ENCODE measurements at regions not wholly inside any gene's neighbourhood (a gene's known extent, or its start where the extent isn't known, plus 50 kb on each side); places are given as distances from the start of the nearest gene placed in this dataset.

- no peak for DNase-seq
- Histone ChIP-seq H3K27me3 (no peaks in the 10 kb centered on the region), H3K4me1 (no peaks in the 10 kb centered on the region), H3K27ac (no peak overlapping the region), H3K9me3 (no peaks in the 10 kb centered on the region), H3K36me3 (no peaks in the 10 kb centered on the region), H3K4me3 (no peak overlapping the region)
- intact Hi-C loops (cut with DNase I; ENCODE audit: low total_unique reads) (no loop called here), in situ Hi-C loops (cut with MboI; ENCODE audit: low pct_ligation_motif_present in 1 of 4, low pct_unique_long_range_greater_than_20kb in 1 of 4, low sequenced_read_pairs in 3 of 4) (no loop called here)
- TF ChIP-seq EP300 (IDR thresholded peaks at IDR 0.05; ENCODE audit: low read depth) = no peak
- no peak for TF ChIP-seq POLR2AphosphoS5 (IDR thresholded peaks at IDR 0.05)
- no peak for TF ChIP-seq POLR2A (IDR thresholded peaks at IDR 0.05)
- no peak for TF ChIP-seq CTCF (IDR thresholded peaks at IDR 0.05)
These were observed 151.5 kb upstream of the ATXN1 start for GRCh38 chr6:16912756-16913155.

DNA sequence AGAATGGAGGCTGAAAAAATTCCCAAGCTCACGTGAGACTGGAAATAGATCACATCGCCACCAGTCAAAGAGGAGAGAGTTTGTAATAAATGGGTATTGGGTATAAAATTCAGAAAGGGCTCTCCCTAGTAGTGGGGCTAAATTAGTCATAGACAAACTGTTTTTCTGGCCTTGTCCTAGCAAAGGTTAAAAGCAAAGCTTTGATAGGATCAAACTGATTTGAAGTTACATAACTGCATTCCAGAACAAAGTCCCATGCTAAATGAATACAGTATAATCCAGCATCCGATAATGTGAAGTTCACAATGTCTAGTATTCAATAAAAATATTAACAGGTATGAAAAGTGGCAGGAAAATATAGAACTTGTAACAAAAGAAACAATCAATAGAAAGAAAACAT lies 149.8 kb upstream of the ATXN1 start:
- WGBS, 2 donors (ENCODE audit: low coverage in 1 of 2) = 76 to 86% methylated on average over 3 of the region's 3 CpGs

DNA sequence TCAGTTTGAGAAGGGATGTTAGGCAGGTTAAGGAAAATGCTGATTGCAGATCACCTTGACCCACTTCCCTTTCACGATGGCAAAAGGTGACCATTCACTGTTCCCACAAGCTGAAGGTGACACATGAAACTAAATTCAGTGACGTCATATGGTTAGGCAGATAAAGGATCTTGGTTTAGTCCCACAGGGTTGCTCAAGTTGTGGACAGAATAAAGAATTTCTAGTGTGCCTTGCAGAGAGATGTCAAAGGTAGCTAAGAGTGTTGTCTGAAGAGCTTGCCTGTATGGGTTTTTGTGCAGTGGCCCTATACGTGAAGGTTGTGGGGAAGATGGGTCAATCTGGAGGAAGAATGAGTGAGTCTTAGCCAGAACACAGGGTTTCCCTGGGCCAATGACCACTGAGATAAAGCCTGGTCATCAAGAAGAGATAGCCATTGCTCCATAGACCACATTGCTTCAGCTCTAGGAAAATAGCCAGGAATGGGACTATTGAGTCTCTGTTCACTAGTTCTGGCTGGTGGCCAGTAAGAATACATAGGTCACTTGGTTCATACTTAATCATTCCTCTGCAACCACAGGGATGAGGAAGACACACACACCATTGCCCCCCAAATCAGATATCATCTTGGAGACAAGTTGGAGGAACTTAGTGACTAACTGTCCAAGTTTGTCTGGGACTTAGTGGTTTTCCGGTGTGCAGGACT lies 148.5 kb upstream of the ATXN1 start:
- in situ Hi-C loops (cut with MboI; ENCODE audit: low pct_ligation_motif_present in 1 of 4, low pct_unique_long_range_greater_than_20kb in 1 of 4, low sequenced_read_pairs in 3 of 4) = no loop called here
- no peaks in the 10 kb centered on the region for H3K9me3 ChIP-seq
- intact Hi-C loops (cut with DNase I; ENCODE audit: low total_unique reads) = no loop called here

More for the DNA sequence above, 149.8 kb upstream of the ATXN1 start:
- intact Hi-C loops (cut with DNase I; ENCODE audit: low total_unique reads) (no loop called here), in situ Hi-C loops (cut with MboI; ENCODE audit: low pct_ligation_motif_present in 1 of 4, low pct_unique_long_range_greater_than_20kb in 1 of 4, low sequenced_read_pairs in 3 of 4) (no loop called here)
- Histone ChIP-seq H3K9me3 (no peaks in the 10 kb centered on the region), H3K36me3 (no peaks in the 10 kb centered on the region), H3K4me3 (no peak overlapping the region), H3K27me3 (no peaks in the 10 kb centered on the region), H3K27ac (no peak overlapping the region), H3K4me1 (no peaks in the 10 kb centered on the region)
- no peak for DNase-seq
- no peak for TF ChIP-seq POLR2AphosphoS5 (IDR thresholded peaks at IDR 0.05)
- TF ChIP-seq EP300 (IDR thresholded peaks at IDR 0.05; ENCODE audit: low read depth) = no peak
- TF ChIP-seq POLR2A (IDR thresholded peaks at IDR 0.05) = no peak
- no peak for TF ChIP-seq CTCF (IDR thresholded peaks at IDR 0.05)

GRCh38 chr6:16907991-16908390 lies 146.7 kb upstream of the ATXN1 start:
- DNase-seq = no peak
- no peak overlapping the region for H3K4me3 ChIP-seq
- H3K27me3 ChIP-seq = peaks cover 4% of the 10 kb centered on the region
- in situ Hi-C loops (cut with MboI; ENCODE audit: low pct_ligation_motif_present in 1 of 4, low pct_unique_long_range_greater_than_20kb in 1 of 4, low sequenced_read_pairs in 3 of 4) (no loop called here), intact Hi-C loops (cut with DNase I; ENCODE audit: low total_unique reads) (no loop called here)
- TF ChIP-seq EP300 (IDR thresholded peaks at IDR 0.05; ENCODE audit: low read depth) (no peak), CTCF (IDR thresholded peaks at IDR 0.05) (no peak), POLR2AphosphoS5 (IDR thresholded peaks at IDR 0.05) (no peak), POLR2A (IDR thresholded peaks at IDR 0.05) (no peak)
- no peaks in the 10 kb centered on the region for H3K4me1 ChIP-seq
- H3K27ac ChIP-seq = no peak overlapping the region
- H3K9me3 ChIP-seq = no peaks in the 10 kb centered on the region
- no peaks in the 10 kb centered on the region for H3K36me3 ChIP-seq
- 92 to 100% methylated on average over 1 of the region's 1 CpG for WGBS, 2 donors (ENCODE audit: low coverage in 1 of 2)

More for the DNA sequence above, 148.5 kb upstream of the ATXN1 start:
- DNase-seq = no peak
- Histone ChIP-seq H3K27me3 (peaks cover 4% of the 10 kb centered on the region), H3K27ac (no peak overlapping the region), H3K4me1 (no peaks in the 10 kb centered on the region), H3K36me3 (no peaks in the 10 kb centered on the region), H3K4me3 (no peak overlapping the region)
- TF ChIP-seq POLR2AphosphoS5 (IDR thresholded peaks at IDR 0.05) = no peak
- no peak for TF ChIP-seq CTCF (IDR thresholded peaks at IDR 0.05)
- no peak for TF ChIP-seq POLR2A (IDR thresholded peaks at IDR 0.05)
- TF ChIP-seq EP300 (IDR thresholded peaks at IDR 0.05; ENCODE audit: low read depth) = no peak
- 84 to 86% methylated on average over 2 to 4 of the region's 4 CpGs for WGBS, 2 donors (ENCODE audit: low coverage in 1 of 2)
